ENCODE measurements at regions not wholly inside any gene's neighbourhood (a gene's known extent, or its start where the extent isn't known, plus 50 kb on each side); places are given as distances from the start of the nearest gene placed in this dataset.

DNA sequence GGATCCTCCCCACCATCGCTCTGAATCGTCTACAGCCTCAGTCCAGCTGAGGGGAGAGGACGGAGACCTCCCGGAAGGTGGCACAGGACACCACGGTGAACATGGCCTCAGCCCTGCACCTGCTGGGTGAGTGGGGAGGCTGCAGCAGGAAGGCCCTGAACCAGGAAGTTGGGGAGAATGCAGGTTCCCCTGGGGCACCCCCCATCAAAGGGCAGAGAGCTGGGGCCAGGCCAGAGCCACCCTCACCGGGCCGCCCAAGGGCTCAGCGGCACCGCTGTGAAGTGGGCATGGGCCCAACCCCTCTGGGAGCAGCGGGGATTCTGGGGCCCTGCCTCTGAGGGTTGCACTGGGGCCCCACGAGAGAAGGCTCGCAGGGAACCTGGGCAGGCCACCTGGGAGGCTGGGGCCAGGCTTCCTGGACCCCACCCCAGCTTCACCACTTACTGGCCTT, 98.7 kb downstream of the MICALL2 start:
- WGBS, 3 donors = 85 to 89% (median 89%) methylated on average over 7 to 12 of the region's 12 CpGs

DNA sequence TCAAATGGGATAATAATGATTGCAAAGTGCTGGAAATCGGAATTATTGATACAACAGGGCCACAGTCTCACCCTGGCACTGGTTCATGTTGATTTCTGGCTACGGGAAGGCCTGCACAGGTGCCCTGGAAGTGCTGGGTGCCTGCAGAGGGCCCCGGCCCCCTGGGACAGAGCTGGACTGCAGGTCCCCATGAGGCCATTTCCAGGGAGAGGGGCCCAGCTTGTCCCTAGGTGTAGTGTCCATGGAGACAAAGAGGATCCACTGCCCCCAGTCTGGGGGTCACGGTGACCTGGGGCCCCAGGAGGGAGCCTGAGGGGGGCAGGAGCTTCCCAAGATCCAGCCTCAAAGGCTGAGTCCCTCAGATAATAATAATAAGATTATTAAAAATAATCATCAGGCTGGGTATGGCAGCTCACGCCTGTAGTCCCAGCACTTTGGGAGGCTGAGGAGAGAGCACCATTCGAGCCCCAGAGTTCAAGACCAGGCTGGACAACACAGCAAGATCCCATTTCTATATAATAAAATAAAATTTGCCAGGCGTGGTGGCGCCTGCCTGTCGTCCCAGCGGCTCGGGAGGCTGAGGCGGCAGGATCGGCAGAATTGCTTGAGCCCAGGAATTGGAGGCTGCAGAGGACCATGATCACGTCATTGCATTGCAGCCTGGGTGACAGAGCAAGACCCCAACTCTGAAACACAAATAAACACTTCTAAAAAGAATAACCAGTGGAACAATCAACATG, 98.1 kb downstream of the MICALL2 start:
- Histone ChIP-seq H3K27me3 (no peaks in the 10 kb centered on the region), H3K4me3 (no peak overlapping the region), H3K9me3 (peaks cover 0 to 30% of the 10 kb centered on the region in 2 donors), H3K4me1 (ENCODE audit: insufficient read depth) (no peaks in the 10 kb centered on the region), H3K27ac (no peak overlapping the region), H3K36me3 (no peaks in the 10 kb centered on the region)
- no peak for TF ChIP-seq CTCF (IDR thresholded peaks at IDR 0.05)
- TF ChIP-seq EP300 (IDR thresholded peaks at IDR 0.05) = no peak
- no peak for TF ChIP-seq POLR2A (IDR thresholded peaks at IDR 0.05)
- no peak for DNase-seq
- 82 to 90% (median 86%) methylated on average over 14 of the region's 14 CpGs for WGBS, 3 donors
- intact Hi-C loops (cut with DNase I) = no loop called here

More for the DNA sequence above, 98.7 kb downstream of the MICALL2 start:
- intact Hi-C loops (cut with DNase I) = no loop called here
- no peak for DNase-seq
- H3K27me3 ChIP-seq = no peaks in the 10 kb centered on the region
- H3K4me1 ChIP-seq (ENCODE audit: insufficient read depth) = no peaks in the 10 kb centered on the region
- H3K36me3 ChIP-seq = no peaks in the 10 kb centered on the region
- no peak for TF ChIP-seq POLR2A (IDR thresholded peaks at IDR 0.05)
- no peak for TF ChIP-seq EP300 (IDR thresholded peaks at IDR 0.05)
- no peak for TF ChIP-seq CTCF (IDR thresholded peaks at IDR 0.05)
- H3K4me3 ChIP-seq = no peak overlapping the region
- H3K27ac ChIP-seq = no peak overlapping the region
- peaks cover 0 to 29% of the 10 kb centered on the region in 2 donors for H3K9me3 ChIP-seq

GRCh38 chr7:1361756-1362125, 97.5 kb downstream of the MICALL2 start:
- WGBS, 3 donors = 32% methylated on average over 13 of the region's 13 CpGs
- Histone ChIP-seq H3K4me3 (no peak overlapping the region), H3K9me3 (peaks cover 0 to 30% of the 10 kb centered on the region in 2 donors), H3K36me3 (no peaks in the 10 kb centered on the region), H3K4me1 (ENCODE audit: insufficient read depth) (no peaks in the 10 kb centered on the region), H3K27ac (no peak overlapping the region), H3K27me3 (no peaks in the 10 kb centered on the region)
- DNase-seq = no peak
- TF ChIP-seq POLR2A (IDR thresholded peaks at IDR 0.05) (no peak), CTCF (IDR thresholded peaks at IDR 0.05) (no peak), EP300 (IDR thresholded peaks at IDR 0.05) (no peak)
- intact Hi-C loops (cut with DNase I) = no loop called here

DNA sequence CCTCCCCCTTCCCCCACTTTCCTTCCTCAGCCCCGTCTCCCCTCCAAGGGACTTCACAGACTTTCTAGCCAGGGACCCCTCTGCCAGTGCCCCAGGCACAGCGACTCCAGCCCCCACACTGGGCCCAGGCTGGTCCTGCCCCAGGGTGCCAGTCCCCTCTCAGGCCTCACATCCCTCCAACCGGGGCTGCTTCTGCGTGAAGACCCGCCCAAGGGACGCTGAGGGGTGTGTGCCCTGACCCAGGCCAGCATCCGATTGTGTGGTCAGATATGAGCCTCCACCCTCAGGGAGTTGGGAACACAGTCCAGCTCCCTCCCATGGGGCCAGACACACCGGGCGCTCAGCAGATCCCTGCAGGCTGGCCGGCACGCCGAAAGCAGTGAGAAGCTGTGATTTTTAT, 97.0 kb downstream of the MICALL2 start:
- peaks cover 0 to 30% of the 10 kb centered on the region in 2 donors for H3K9me3 ChIP-seq
- H3K4me1 ChIP-seq (ENCODE audit: insufficient read depth) = no peaks in the 10 kb centered on the region
- TF ChIP-seq POLR2A (IDR thresholded peaks at IDR 0.05) (no peak), CTCF (IDR thresholded peaks at IDR 0.05) (no peak), EP300 (IDR thresholded peaks at IDR 0.05) (no peak)
- DNase-seq = no peak
- no peak overlapping the region for H3K27ac ChIP-seq
- intact Hi-C loops (cut with DNase I) = no loop called here
- H3K4me3 ChIP-seq = no peak overlapping the region
- no peaks in the 10 kb centered on the region for H3K36me3 ChIP-seq
- WGBS, 3 donors = 63 to 70% (median 68%) methylated on average over 12 of the region's 12 CpGs
- H3K27me3 ChIP-seq = no peaks in the 10 kb centered on the region

All from ovary (tissue), 7 donors.